T-helper 1 cell treated with Interleukin-12 subunit alpha and Interleukin-12 subunit beta and Interleukin-4 antibody, amounts not matched to agents 30 μg/mL and 1 μg/mL, for 36 hours (primary cell): ENCODE measurements at regions not wholly inside any gene's neighbourhood (a gene's known extent, or its start where the extent isn't known, plus 50 kb on each side); places are given as distances from the start of the nearest gene placed in this dataset.
"Not testable (repeated sequence)": the region's sequence is repeated elsewhere in the genome, so short reads cannot be mapped to it uniquely, and the experiment has no call there.

Experiments
- H3K27ac Mint-ChIP-seq: one replicate; pipeline ENCODE4 v1.8.0; 2021; ENCODE audit warnings: mild to moderate bottlenecking, mixed read lengths
- H3K27me3 Mint-ChIP-seq: one replicate; pipeline ENCODE4 v1.8.0; 2021; ENCODE audit warnings: low read depth, mixed read lengths
- H3K36me3 Mint-ChIP-seq: one replicate; pipeline ENCODE4 v1.8.0; 2021; ENCODE audit warnings: low read depth, mixed read lengths
- H3K4me1 Mint-ChIP-seq: one replicate; pipeline ENCODE4 v1.8.0; 2021; ENCODE audit warnings: low read depth, mixed read lengths
- H3K4me3 Mint-ChIP-seq: one replicate; pipeline ENCODE4 v1.8.0; 2021; ENCODE audit warnings: mild to moderate bottlenecking, moderate library complexity, mixed read lengths
- H3K9me3 Mint-ChIP-seq: one replicate; pipeline ENCODE4 v1.8.0; 2021; ENCODE audit warnings: mixed read lengths

DNA sequence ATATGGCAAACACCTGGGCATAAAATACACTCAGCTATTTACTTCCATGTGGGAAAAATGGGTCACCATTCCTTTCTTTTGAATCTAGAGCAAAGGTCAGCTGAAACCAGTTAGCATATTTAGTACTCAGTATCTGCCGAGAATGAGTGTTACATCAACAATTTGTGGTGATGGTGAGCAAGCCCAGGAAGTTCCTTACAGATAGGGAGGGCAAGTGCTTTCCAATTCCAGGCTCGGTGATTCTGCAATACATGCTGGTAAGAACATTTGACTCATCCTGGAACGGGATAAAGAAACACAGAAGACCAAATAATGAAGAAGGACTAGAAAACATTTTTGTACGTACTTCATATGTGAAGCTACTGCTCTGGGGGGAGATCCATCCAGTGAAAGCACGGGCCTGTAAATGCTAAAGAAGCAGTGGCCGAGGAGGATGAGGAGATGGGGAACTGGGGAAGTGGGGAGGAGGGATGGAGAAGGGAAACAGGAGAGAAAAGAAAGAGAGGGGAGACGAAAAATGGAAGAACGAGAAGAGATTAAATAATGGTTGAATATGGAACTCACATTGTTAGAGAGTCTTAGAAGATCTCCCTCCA, 251.9 kb downstream of the TTC32 start:
- H3K9me3 Mint-ChIP-seq = no peaks in the 10 kb centered on the region

GRCh38 chr2:19649142-19649541, 252.6 kb downstream of the TTC32 start:
- Mint-ChIP-seq H3K36me3 (no peaks in the 10 kb centered on the region), H3K4me3 (no peak overlapping the region), H3K27me3 (no peaks in the 10 kb centered on the region), H3K27ac (no peak overlapping the region), H3K9me3 (no peaks in the 10 kb centered on the region), H3K4me1 (no peaks in the 10 kb centered on the region)

More for the DNA sequence above, 251.9 kb downstream of the TTC32 start:
- Mint-ChIP-seq H3K27me3 (no peaks in the 10 kb centered on the region), H3K36me3 (no peaks in the 10 kb centered on the region), H3K27ac (no peak overlapping the region), H3K4me3 (no peak overlapping the region), H3K4me1 (no peaks in the 10 kb centered on the region)

- Mint-ChIP-seq H3K27ac (no peak overlapping the region), H3K36me3 (no peaks in the 10 kb centered on the region), H3K9me3 (no peaks in the 10 kb centered on the region), H3K27me3 (no peaks in the 10 kb centered on the region), H3K4me1 (no peaks in the 10 kb centered on the region), H3K4me3 (no peak overlapping the region)
Observed at GRCh38 chr2:19648583-19648982, 253.2 kb downstream of the TTC32 start.

DNA sequence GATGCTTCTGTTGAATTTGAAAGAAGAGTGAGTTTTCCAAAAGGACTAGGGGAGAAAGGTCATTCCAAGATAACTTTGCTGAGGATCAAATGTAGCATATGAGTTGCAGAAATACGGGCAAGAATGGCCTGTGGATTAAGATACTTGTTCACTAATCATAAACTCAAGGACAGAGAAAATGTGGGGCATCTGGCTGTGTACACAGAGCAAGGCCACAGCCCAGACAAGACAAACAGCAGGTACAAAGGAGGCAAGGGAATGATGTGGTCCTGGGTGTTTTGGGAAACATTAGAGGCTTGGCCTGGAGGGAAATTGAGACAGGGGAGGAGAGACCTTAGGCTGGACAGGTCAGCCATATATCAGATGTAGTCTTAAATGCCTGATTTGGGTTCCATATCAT, 254.8 kb downstream of the TTC32 start:
- Mint-ChIP-seq H3K36me3 (no peaks in the 10 kb centered on the region), H3K27ac (no peak overlapping the region), H3K9me3 (no peaks in the 10 kb centered on the region), H3K27me3 (no peaks in the 10 kb centered on the region), H3K4me3 (no peak overlapping the region), H3K4me1 (no peaks in the 10 kb centered on the region)

- no peak overlapping the region for H3K4me3 Mint-ChIP-seq
- no peaks in the 10 kb centered on the region for H3K4me1 Mint-ChIP-seq
- no peaks in the 10 kb centered on the region for H3K9me3 Mint-ChIP-seq
Observed at GRCh38 chr2:19644763-19645162, 257.0 kb downstream of the TTC32 start.

GRCh38 chr2:19643117-19643518, 258.7 kb downstream of the TTC32 start:
- H3K27me3 Mint-ChIP-seq = no peaks in the 10 kb centered on the region
- H3K9me3 Mint-ChIP-seq = no peaks in the 10 kb centered on the region
- H3K36me3 Mint-ChIP-seq = no peaks in the 10 kb centered on the region
- no peaks in the 10 kb centered on the region for H3K4me1 Mint-ChIP-seq
- H3K4me3 Mint-ChIP-seq = no peak overlapping the region
- H3K27ac Mint-ChIP-seq = no peak overlapping the region

More at GRCh38 chr2:19644763-19645162, 257.0 kb downstream of the TTC32 start:
- H3K27ac Mint-ChIP-seq = no peak overlapping the region
- H3K27me3 Mint-ChIP-seq = no peaks in the 10 kb centered on the region
- H3K36me3 Mint-ChIP-seq = no peaks in the 10 kb centered on the region

DNA sequence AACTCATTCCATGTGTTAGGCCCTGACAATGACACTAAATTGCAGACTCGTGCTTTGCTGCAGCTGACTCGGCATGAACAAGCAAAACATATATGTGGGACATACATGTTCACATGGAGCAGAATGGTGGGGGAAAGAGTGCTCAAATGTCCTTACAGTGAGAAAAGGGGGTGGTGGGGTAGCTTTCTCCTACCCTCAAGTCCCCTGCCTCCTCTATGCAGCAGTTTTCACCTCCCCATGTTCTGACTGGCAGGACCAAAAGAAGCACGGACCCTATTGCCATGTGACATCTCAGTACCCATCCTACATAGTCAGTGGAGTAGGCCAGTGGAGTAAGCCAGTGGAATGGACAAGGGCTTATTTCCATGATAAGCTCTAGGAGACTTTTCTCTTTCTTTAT, 259.3 kb downstream of the TTC32 start:
- H3K4me1 Mint-ChIP-seq = no peaks in the 10 kb centered on the region
- no peaks in the 10 kb centered on the region for H3K27me3 Mint-ChIP-seq
- no peak overlapping the region for H3K27ac Mint-ChIP-seq
- H3K4me3 Mint-ChIP-seq = no peak overlapping the region
- no peaks in the 10 kb centered on the region for H3K36me3 Mint-ChIP-seq
- no peaks in the 10 kb centered on the region for H3K9me3 Mint-ChIP-seq

DNA sequence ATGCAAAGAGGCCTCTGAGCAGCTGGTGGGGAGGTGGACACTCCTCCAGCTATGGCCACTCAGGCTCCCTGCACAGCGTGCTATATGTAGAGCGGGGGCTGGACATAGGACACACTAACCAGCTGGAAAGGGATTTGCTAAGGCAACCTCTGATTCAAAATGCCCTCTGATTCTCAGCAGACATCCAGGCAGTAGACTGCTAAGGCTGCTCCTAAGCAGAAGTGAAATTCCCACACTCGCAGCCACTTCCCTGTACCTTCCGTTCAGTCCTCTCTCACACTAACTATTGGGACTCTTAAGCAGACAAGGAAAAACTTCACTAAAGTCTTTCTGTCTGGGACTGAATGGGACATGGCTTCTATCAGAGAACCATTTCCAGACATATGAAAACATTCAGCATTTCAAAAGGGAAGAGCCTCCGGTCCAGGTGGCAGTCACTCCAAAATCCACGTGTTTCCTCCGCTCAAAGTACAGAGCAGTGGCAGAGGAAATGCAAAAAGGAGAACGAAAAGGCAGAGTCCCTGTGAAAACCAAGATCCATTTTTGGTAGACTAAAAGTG, 265.8 kb downstream of the TTC32 start:
- Mint-ChIP-seq H3K4me3 (no peak overlapping the region), H3K36me3 (no peaks in the 10 kb centered on the region), H3K27me3 (no peaks in the 10 kb centered on the region), H3K4me1 (no peaks in the 10 kb centered on the region), H3K9me3 (no peaks in the 10 kb centered on the region), H3K27ac (no peak overlapping the region)

GRCh38 chr2:19632403-19632991, 269.3 kb downstream of the TTC32 start:
- H3K36me3 Mint-ChIP-seq = no peaks in the 10 kb centered on the region

GRCh38 chr2:19631871-19632270, 269.9 kb downstream of the TTC32 start:
- H3K27ac Mint-ChIP-seq = no peak overlapping the region
- no peaks in the 10 kb centered on the region for H3K27me3 Mint-ChIP-seq
- no peaks in the 10 kb centered on the region for H3K36me3 Mint-ChIP-seq
- H3K4me3 Mint-ChIP-seq = no peak overlapping the region
- no peaks in the 10 kb centered on the region for H3K4me1 Mint-ChIP-seq
- no peaks in the 10 kb centered on the region for H3K9me3 Mint-ChIP-seq

More at GRCh38 chr2:19632403-19632991, 269.3 kb downstream of the TTC32 start:
- H3K27ac Mint-ChIP-seq = no peak overlapping the region
- H3K27me3 Mint-ChIP-seq = no peaks in the 10 kb centered on the region
- no peaks in the 10 kb centered on the region for H3K4me1 Mint-ChIP-seq
- no peak overlapping the region for H3K4me3 Mint-ChIP-seq
- H3K9me3 Mint-ChIP-seq = no peaks in the 10 kb centered on the region

DNA sequence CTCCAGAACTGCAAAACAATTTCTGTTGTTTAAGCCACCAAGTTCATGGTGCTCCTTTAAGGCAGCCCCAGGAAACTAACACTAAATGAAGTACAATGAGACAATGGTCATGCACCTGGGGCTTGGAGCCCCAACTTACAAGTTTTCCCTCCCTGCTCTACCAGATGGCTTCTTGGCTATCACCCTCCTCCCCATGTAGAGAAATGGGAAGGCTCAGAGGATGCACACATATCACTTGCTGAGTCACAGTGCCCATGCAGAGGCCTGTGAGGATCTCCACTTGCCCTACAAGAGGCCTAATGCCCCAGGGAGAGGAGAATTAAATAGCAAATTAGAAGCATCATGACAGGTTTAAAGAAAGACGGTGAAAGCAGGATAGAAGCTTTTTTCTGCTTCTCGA, 270.9 kb downstream of the TTC32 start:
- no peaks in the 10 kb centered on the region for H3K27me3 Mint-ChIP-seq
- no peaks in the 10 kb centered on the region for H3K4me1 Mint-ChIP-seq
- H3K36me3 Mint-ChIP-seq = no peaks in the 10 kb centered on the region
- no peak overlapping the region for H3K4me3 Mint-ChIP-seq
- no peaks in the 10 kb centered on the region for H3K9me3 Mint-ChIP-seq
- no peak overlapping the region for H3K27ac Mint-ChIP-seq

- H3K4me3 Mint-ChIP-seq = no peak overlapping the region
- no peaks in the 10 kb centered on the region for H3K36me3 Mint-ChIP-seq
- no peak overlapping the region for H3K27ac Mint-ChIP-seq
- no peaks in the 10 kb centered on the region for H3K27me3 Mint-ChIP-seq
- H3K9me3 Mint-ChIP-seq = no peaks in the 10 kb centered on the region
- no peaks in the 10 kb centered on the region for H3K4me1 Mint-ChIP-seq
Observed at GRCh38 chr2:19627359-19627758, 268.9 kb upstream of the OSR1 start.

DNA sequence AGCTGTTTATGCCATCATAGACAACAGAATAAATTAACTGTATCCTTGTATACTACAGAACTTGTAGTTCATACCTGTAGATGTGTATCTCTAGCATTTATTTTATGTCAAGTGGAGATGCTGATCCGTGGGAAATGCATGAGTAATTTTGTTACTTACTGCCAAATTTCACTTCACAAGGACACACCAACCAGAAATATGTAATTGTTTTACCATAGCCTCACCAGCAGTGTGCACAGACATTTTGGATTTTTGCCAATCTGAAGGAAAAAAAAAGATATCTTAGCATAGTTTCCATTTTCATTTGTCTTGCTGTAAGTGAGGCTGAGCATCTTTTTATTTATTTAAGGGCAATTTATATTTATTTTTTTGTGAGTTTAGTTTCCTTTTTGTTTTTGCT, 265.1 kb upstream of the OSR1 start:
- Mint-ChIP-seq H3K36me3 (no peaks in the 10 kb centered on the region), H3K4me3 (no peak overlapping the region), H3K4me1 (no peaks in the 10 kb centered on the region)

DNA sequence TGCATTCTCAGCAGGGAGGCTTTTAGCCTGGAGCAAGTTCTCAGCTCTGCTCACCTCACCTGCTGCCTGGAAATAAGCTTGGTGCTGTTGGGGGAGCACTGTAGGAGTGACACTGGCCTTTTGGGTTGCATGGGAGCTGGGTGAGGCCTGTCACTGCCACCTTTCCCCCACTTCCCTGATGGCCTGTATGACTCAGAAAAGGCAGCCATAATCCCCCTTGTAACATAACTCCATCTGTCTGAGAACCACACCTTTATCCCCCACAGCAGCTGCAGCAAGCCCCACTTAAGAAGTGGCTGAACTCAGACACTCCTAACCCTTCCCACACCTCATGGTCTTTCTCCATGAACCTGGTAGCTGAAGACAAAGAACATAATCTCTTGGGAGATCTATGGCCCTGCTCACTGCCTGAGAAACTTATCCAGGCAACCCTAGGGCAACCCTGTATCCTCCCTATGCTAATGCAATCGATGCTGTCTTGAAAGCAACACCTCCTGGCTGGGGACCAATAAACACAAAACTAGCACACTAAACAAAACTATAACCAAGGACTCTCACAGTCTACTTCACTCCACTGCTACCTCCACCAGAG, 258.9 kb upstream of the OSR1 start:
- peaks cover 3% of the 10 kb centered on the region for H3K27me3 Mint-ChIP-seq
- H3K4me3 Mint-ChIP-seq = no peak overlapping the region
- peaks cover 37% of the 10 kb centered on the region for H3K9me3 Mint-ChIP-seq
- H3K27ac Mint-ChIP-seq = no peak overlapping the region
- H3K36me3 Mint-ChIP-seq = no peaks in the 10 kb centered on the region
- H3K4me1 Mint-ChIP-seq = no peaks in the 10 kb centered on the region

More for the DNA sequence above, 265.1 kb upstream of the OSR1 start:
- Mint-ChIP-seq H3K27ac (no peak overlapping the region), H3K27me3 (no peaks in the 10 kb centered on the region), H3K9me3 (no peaks in the 10 kb centered on the region)

- not testable (repeated sequence) for H3K36me3 Mint-ChIP-seq, H3K27me3 Mint-ChIP-seq, H3K4me1 Mint-ChIP-seq, H3K27ac Mint-ChIP-seq, H3K4me3 Mint-ChIP-seq
- peaks cover 37% of the 10 kb centered on the region for H3K9me3 Mint-ChIP-seq
Observed at GRCh38 chr2:19615402-19615801, 257.0 kb upstream of the OSR1 start.
